Neural progenitor cell (in vitro differentiated cells): ENCODE measurements at regions not wholly inside any gene's neighbourhood (a gene's known extent, or its start where the extent isn't known, plus 50 kb on each side); places are given as distances from the start of the nearest gene placed in this dataset.

Experiments
- CTCF ChIP-seq: fragments of 200-600 bp; sonication (generic); IDR thresholded peaks from 2 replicates; pipeline ENCODE4 v1.5.1; 2017; ENCODE audit warnings: antibody characterized with exemption, mild to moderate bottlenecking
- EZH2 ChIP-seq: fragments of 200-600 bp; sonication (generic); IDR thresholded peaks from 2 replicates; pipeline ENCODE4 v1.6.1; 2017; ENCODE audit warnings: antibody characterized with exemption, mild to moderate bottlenecking, moderate library complexity
- EZH2phosphoT487 ChIP-seq: fragments of 200-600 bp; sonication (generic); IDR thresholded peaks from 2 replicates; pipeline ENCODE4 v1.6.1; 2017; ENCODE audit warnings: antibody characterized with exemption

- TF ChIP-seq EZH2 (no peak), CTCF (no peak), EZH2phosphoT487 (no peak)
These were observed 798.7 kb upstream of the AGA start for GRCh38 chr4:178240891-178241290.
